NCI-H82 (cell line): ENCODE measurements at regions not wholly inside any gene's neighbourhood (a gene's known extent, or its start where the extent isn't known, plus 50 kb on each side); places are given as distances from the start of the nearest gene placed in this dataset.
A peak's percentile ranks its signal among the peaks of the same experiment; 100 is the strongest.
"Not testable (repeated sequence)": the region's sequence is repeated elsewhere in the genome, so short reads cannot be mapped to it uniquely, and the experiment has no call there.

Source experiments
- DNase-seq: peaks from one replicate; lab custom pipeline; 2025; lab: John Stamatoyannopoulos, UW

GRCh38 chr1:224061436-224061835 lies 52.5 kb upstream of the FBXO28 start:
- DNase-seq = peak; percentile 94

- DNase-seq = peak; percentile 91
Observed at GRCh38 chr1:224059897-224060427, 53.9 kb upstream of the FBXO28 start.

DNA sequence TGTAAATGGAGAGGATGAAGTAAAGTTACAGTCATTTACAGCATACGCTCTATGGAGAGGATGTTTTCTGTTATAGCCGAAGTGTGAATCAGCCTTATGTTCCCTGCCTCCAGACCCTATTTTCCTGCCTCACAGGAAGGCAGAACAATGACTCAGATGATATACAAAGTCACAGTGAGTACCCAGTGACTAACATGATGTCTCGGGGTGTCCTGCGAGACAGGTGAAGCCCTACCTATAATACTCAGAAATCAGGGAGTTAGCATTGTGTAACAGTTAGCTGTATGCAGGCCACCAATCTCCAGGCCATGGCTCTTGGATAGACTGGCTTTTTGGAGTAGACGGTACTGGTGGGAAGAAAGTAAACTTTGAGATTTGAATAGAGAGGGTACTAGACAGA lies 55.6 kb upstream of the FBXO28 start:
- DNase-seq = no peak

- DNase-seq = no peak
Observed at GRCh38 chr1:224057461-224058199, 56.3 kb upstream of the FBXO28 start.

- peak; percentile 55 for DNase-seq
Observed at GRCh38 chr1:224054611-224055010, 59.3 kb upstream of the FBXO28 start.

GRCh38 chr1:224054012-224054411 lies 59.9 kb upstream of the FBXO28 start:
- no peak for DNase-seq

- DNase-seq = no peak
Observed at GRCh38 chr1:224053456-224053855, 60.5 kb upstream of the FBXO28 start.

DNA sequence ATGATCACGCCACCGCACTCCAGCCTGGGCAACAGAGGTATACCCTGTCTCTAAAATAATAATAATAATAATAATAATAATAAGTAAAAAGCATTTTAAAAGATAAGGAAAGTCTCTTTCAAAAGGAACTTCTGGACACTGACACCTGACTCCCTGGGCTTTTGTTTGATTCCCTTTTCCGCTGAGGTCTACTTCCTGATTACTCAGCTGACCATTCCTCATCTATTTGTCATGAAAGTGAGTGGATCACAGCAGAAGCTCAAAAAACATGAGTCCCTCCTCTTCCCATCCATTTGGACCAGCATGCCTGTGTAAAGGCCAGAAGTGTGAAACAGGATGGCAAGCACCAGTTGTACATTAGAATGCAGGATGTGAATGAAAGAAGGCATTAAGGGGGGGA lies 61.1 kb upstream of the FBXO28 start:
- no peak for DNase-seq

DNA sequence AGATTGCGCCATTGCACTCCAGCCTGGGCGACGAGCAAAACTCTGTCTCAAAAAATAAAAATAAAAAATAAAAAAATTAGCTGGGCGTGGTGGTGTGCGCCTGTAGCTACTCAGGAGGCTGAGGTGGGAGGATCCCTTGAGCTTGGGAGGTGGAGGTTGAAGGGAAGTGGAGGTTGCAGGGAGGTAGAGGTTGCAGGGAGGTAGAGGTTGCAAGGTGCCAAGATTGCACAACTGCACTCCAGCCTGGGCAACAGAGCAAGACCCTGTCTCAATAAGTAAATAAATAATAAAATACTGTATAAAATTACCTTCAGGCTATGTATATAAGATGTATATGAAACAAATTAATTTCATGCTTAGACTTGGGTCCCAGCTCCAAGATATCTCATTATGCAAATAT lies 62.1 kb upstream of the FBXO28 start:
- not testable (repeated sequence) for DNase-seq

DNA sequence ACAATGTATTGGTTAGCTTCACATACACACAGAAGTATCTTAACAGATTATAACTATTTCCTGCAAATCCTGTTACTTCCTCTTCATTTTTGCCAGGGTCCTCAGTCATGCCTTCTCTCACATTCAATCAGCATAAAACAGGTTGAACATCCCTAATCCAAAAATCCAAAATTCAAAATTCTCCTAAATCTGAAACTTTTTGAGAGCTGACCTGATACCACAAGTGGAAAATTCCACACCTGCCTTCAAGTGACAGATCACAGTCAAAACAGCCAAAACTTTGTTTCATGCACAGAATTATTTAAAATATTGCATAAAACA lies 62.9 kb upstream of the FBXO28 start:
- DNase-seq = no peak

GRCh38 chr1:224047538-224047937 lies 66.4 kb upstream of the FBXO28 start:
- DNase-seq = no peak

DNA sequence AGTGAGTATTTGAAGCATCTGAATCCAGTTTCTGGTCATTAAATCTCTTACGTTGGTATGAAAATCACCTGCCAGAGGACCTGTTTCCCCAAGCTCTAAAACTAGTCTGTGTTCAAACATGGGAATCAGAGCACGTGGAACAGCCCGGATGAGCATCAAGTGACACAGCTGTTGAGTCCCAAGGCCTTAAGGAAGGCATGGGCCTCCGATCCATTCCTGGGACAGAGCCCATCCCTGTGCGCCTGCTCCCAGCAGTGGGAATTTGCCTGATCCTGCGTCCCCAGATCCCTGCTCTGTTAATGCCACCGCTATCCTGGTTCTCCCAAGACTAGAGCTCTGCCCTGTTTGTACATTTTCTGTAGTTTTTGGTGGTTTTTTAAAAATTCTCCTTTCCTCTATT lies 68.4 kb upstream of the FBXO28 start:
- no peak for DNase-seq

GRCh38 chr1:224044420-224044819 lies 69.5 kb upstream of the FBXO28 start:
- DNase-seq = no peak

GRCh38 chr1:224042557-224043118 lies 71.3 kb upstream of the FBXO28 start:
- no peak for DNase-seq

DNA sequence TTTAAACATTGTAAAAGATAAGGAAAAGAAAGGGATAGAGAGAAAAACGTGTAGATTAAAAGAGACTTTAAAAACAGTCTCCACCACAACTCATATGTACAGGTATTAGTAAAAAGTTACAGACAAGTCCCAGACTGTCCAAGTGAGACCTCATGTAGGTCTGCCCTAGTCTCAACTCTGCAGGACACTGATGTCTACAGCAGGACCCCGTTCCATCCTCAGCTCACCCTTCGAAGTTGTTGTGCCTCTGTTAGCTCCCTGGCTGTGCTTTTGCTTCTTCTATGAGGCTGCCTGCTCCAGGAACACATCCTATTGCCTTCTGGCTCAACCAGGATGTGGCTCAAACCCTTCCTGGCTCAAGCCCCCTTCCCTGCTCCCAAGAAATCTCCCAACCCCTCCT lies 72.9 kb upstream of the FBXO28 start:
- no peak for DNase-seq

DNA sequence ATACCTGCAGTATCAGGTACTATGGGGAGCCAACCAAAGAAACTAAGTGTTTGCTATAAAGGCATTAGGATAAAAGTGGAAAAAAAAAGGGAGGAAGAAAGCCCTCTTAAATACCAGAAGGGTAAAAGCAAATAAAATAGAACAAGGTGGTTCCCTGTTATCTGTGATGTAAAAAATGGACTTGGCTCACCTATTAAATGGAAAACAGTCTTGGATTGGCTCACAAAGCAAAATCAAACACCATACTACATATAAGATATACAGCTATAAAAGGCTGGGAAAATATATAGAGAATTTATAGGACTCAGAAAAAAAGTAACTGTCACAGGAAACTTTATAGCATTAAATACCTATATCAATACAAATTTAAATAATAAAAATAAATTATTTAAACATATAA lies 73.5 kb upstream of the FBXO28 start:
- not testable (repeated sequence) for DNase-seq

DNA sequence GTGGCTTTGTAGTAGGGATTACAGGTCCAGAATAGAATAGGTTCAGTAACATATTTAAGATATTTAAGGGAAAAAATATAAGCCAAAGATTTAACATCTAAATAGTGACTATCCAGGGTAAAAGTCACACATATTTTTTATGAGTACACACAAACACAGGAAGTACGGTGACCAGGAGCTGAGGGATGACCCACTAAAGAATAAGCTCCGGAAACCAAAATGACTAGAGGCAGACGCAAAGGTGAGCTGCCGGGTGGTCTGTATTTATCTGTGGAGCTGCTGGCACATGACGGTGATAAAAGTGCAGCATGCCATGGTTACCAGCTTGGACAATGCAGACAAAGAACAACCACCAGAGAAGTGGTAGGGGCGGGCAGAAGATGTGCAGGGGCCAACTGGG lies 73.9 kb upstream of the FBXO28 start:
- DNase-seq = not testable (repeated sequence)

DNA sequence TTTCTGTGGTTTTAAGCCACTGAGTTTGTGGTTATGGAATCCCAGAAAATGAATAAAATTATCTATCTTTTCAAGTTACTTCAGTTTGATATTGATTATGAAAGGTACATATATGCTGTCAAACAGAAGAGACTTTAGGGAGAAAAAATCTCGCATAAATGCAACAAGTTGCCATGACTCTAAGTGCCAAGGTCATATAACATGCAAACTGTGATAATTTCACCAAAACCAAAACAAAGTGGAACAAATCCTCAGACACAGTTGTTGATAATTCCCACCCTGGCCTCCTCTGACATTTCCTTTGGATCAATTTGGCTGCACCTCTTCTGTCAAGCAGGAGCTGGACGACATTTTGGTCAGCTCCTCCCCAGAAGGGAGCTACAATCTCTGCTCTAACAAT lies 75.1 kb upstream of the FBXO28 start:
- DNase-seq = not testable (repeated sequence)

DNA sequence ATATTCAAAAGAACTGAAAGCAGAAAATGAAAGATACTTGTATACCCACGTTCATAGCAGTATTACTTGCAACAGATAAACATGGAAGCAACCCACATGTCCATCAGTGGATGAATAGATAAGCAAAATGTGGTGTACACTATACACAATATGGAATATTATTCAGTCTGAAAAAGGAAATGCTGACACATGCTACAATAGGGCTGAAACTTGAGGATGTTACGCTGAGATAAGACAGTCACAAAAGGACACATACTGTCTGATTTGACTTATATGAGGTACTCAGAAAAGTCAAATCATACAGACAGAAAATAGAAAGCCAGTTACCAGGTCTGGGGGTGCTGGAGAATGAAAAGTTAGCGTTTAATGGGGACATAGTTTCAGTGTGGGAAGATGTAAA lies 76.5 kb upstream of the FBXO28 start:
- not testable (repeated sequence) for DNase-seq

- not testable (repeated sequence) for DNase-seq
Observed at GRCh38 chr1:224032608-224033276, 81.2 kb upstream of the FBXO28 start.

- not testable (repeated sequence) for DNase-seq
Observed at GRCh38 chr1:224031986-224032385, 81.9 kb upstream of the FBXO28 start.

- DNase-seq = not testable (repeated sequence)
Observed at GRCh38 chr1:224030257-224030656, 83.7 kb upstream of the FBXO28 start.
